Ramos (cell line): ENCODE measurements at regions not wholly inside any gene's neighbourhood (a gene's known extent, or its start where the extent isn't known, plus 50 kb on each side); places are given as distances from the start of the nearest gene placed in this dataset.
"Not testable (repeated sequence)": the region's sequence is repeated elsewhere in the genome, so short reads cannot be mapped to it uniquely, and the experiment has no call there.

Experiments used
- in situ Hi-C: fragments of 300-500 bp; cut with MboI; formaldehyde crosslinking; loops from one replicate; pipeline ENCODE4 v1.14.3; 2022; ENCODE audit warnings: low sequenced_read_pairs; ENCODE audit not compliant: unreplicated experiment

DNA sequence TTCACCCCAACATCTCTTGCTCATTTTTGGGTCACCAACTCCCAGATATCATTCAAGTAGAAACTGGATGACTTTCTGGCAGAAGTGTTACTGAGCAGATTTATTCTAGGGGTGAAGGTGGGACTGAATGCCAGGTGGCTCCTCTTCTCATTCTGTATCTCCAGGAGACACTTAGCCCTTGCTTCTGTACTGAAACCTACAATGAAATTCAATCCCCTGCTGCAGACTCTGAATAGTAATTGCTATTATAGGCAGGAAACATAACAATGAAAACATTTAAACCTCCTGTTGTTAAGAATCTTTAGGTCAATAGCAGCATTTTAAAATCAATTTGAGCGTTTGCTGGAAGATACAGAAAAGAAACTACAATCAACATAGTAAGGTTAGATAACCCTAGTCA lies 879.4 kb upstream of the TENM4 start:
- in situ Hi-C loops, result no loop called here

DNA sequence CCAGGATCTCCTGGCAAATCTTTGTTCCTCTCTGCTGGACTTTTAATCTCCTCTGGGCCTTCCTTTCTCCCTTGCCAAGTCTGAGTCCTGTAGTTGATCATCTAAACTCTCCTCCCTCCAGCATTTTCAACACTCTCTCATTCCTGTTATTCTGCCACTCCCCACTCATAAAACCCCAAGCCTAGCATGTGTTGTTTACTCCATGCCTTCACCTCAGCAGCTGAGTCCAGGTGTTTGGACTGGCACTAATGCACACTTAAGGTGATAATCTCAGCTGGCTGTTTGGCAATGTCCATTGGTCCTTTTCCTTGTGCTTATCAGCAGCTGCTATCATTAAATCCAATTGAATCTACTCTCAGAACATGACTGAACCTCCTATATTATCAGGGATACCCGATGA lies 876.8 kb upstream of the TENM4 start:
- in situ Hi-C loops, result no loop called here

DNA sequence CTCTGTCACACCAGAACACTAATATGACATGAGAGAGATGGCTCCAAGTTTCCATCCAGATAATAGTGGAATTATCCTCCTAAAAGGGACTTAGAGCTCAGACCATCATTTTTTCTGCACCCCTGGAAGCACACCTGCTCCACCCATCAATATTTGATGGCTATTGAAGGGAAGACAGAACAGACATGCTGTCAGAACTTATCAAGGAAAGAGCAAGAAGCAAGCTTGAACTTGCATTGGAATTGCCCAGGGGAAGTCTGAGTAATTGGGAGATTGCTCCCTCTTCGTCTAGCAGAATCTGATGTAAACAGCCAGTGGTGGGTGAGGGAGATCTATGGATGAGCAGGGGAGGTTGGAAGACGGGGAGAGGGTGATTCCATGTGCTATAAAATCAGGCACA lies 874.4 kb upstream of the TENM4 start:
- in situ Hi-C loops, result no loop called here

DNA sequence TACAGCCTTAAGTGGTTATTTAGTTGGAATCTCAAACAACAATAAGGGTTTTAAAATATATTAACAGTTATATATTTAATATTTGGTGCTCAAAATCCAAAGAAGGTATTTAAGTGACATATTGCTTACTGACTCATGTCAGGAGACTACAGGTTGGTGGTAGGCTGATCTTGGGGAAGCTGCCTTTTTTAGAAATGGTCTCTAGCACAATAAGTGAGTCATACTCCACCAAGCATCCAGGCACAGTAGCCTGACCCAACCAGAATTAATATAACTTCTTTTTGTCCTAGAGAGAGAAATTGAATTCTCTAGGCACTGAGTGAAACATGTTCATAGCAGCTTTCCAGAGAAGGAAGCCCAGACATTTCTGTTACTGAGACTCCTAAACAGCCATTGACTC lies 868.5 kb upstream of the TENM4 start:
- in situ Hi-C loops, result no loop called here

DNA sequence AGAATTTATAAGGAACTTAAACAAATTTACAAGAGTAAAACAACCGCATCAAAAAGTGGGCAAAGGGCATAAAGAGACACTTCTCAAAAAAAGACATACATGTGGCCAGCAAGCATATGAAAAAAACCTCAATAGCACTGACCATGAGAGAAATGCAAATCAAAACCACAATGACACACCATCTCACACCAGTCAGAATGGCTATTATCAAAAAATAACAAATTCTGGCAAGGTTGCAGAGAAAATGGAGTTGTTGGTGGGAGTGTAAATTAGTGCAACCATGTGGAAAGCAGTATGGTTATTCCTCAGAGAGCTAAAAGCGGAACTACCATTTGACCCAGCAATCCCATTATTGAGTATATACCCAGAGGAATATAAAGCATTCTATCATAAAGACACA lies 866.8 kb upstream of the TENM4 start:
- in situ Hi-C loops, result no loop called here

DNA sequence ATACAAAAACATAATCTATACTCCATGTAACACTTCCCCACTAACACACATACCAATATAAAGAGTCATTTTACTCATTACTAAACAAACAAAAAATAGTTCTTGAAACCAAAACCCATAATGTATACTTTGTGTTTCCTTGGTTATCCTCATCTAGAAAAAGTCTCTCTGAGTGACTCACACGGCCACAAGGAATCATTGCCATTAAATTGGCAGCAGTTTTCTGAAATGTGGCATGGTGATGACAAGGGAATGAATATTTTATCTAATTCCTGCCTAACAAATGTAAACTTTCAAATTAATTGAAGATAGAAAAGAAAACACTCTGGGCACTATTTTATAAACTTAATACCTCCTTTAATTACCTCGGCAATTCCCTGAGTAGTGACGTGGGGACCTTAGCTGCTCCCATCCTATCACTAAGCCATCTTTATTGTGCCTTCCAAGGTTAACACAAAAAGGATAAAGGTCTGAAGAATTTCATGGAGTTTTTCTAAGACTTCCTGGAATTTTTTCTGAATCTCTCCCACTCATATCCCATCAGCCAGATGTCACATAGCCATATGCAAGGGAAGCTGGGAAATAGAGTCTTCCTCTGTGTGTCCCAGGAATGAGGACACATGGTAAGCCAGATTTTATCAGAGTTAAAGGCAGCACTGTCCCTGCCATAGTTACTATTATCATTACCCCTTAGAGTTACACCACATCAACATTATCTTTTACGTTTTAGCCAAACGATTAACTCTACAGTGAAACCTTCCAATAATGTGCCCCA lies 857.2 kb upstream of the TENM4 start:
- in situ Hi-C loops, result no loop called here

DNA sequence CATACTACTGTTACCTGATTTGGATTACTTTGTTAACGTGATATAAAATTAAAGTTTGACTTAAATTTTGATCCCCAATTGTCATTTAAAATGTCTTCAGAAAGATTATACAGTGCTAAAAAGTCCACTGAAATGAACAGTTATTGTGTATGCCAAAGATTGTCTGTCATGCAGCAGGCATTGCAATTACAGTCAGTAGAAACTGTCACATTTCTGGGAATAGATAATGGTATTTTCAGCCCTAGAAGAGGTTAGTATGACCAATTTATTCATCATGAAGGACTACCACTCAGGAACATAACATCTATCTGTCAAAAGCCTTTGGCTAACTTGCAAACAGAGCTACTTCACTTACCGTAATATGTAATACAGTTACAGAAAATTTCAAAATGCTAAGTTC lies 852.5 kb upstream of the TENM4 start:
- in situ Hi-C loops, result no loop called here

DNA sequence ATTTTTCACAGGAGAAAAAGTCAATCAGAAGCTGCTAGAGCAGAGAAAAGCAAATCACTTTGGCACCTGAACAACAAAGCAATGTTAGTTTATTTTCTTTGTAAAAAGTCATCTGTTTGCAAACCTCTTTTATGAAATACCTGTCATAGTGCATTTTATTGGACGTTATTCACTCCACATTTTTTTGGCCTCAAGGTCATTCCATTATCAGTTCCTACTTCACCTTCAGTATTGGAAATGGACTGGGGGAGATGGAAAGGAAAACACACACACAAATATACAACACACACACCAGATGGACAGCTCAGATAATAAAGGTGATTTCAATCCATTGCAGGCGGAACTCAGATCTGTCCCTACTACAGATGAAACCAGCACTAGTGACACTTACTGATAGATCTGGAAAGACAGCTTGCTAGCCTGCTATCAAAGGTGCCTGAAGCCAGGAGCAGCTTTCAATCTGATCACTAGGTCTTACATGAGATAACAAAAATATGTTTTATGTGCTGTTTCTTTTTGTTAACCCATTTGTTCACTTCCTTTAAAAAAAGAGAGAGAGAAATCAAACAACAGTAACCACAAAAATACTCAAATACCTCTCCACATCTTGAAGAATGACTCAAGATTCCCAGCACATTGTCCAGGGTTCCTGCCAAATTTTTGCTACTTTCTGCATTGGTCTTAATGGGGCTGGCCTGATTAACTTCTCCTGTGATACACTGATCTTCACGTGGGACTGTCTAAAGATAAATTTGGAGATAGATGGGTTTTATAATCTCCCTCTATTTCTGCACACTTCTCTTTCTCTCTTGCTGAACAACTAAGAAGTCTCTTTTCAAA lies 844.3 kb upstream of the TENM4 start:
- in situ Hi-C loops, result no loop called here

DNA sequence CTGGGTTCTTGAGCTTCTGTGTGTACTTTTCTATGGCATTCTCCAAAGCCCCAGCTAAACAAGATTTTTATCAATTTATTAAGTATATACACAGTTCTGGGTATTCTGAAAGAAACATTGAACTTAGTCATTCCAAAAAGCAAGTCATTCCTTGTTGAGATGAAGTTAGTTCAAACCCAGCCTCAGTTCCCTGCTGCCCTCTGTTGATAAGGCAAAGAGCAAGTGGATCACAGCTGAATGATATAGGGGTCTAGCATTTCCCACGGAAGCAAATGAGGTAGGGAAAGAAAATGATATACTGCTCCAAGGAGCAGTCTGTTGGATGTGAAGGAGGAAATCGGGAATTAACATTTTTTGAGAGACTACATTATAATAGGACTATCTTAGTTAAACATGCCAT lies 841.8 kb upstream of the TENM4 start:
- in situ Hi-C loops, result no loop called here

DNA sequence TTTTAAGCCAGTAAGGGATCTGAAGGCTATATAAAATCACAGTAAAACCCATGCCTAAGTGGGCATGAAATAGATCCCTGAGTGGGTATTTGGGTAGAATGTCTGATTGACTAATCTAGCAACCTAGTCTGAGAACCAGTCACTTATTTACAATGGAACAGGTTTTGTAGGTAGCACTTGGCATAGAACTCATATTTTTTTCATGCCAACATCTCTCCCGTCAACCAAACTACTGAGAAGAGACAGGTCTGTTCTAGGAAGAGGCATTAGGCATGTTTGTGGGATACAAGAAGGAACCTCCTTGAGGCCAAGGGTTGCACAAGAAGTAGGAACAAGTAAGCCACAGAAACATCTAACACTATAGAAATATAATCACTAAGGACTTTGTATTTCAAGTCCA lies 840.4 kb upstream of the TENM4 start:
- in situ Hi-C loops, result no loop called here

DNA sequence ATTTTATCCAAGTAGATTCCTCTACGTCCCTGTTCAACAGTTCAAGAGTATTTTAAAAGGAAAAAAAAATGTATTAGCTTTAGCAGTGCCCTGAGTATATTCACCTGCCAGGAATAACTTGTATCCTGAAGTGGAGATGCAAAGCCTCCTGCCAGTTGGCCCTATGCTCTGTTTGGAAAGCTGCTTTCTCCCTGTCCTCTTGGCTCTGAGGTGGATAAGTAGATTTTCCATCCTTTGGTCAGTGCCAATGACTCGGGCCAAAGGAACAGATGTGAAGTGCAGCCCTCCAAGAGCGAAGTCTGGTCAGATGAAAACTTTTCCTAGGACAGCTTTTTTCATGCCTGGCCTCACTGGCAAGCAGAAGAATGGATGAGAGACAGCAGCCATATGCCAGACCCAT lies 839.9 kb upstream of the TENM4 start:
- in situ Hi-C loops, result no loop called here

DNA sequence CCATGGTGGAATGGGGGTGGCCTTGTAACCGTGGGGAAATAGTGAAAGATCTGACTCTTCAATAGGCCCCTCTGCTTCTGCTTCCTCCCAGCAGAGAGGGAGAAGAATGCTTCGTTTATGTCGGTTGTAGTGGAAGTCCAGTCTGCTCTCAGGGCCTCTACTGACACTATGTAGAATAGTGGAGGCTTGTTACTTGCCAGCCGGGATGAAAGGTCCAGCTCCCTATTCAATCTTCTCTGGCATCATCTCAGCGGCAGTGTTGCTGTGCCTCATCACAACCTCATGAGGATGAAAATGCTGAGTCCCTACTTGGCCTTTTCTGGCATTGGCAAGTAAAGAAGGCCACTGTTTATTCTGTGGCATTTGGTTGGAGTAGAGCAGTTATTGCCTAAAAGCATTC lies 820.9 kb upstream of the TENM4 start:
- in situ Hi-C loops, result no loop called here

DNA sequence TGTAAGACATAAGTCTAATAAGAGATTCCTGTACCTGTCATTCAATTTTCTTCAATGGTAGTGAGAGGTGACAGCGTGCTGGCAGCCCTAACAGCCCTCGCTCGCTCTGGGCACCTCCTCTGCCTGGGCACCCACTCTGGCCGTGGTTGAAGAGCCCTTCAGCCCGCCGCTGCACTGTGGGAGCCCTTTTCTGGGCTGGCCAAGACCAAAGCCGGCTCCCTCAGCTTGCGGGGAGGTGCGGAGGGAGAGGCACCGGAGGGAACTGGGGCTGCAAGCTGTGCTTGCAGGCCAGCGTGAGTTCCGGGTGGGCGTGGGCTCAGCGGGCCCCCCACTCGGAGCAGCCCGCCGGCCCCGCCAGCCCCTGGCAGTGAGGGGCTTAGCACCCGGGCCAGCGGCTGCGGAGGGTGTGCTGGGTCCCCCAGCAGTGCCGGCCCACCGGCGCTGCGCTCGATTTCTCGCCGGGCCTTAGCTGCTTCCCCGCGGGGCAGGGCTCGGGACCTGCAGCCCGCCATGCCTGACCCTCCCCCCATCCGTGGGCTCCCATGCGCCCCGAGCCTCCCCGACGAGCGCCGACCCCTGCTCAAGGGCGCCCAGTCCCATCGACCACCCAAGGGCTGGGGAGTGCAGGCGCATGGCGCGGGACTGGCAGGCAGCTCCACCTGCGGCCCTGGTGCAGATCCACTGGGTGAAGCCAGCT lies 816.6 kb upstream of the TENM4 start:
- in situ Hi-C loops, result not testable (repeated sequence)

DNA sequence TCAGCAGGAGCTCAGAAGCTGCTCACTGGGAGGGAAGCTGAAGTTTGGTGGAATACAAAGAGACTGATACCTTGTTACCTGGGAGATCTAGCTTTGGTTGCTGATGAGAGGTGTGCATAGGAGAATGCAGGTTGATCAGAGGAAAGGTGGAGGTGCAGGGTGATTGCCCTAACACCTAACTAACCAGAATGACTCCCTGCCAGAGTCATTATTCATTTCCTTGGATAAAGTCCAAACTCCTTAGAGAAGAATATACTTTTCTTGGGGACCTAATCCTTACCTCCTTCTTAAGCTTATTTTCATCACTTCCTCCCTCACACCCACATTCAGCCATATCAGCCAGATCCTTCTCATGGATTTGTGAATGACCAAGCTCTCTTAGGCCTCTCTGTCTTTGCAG lies 814.2 kb upstream of the TENM4 start:
- in situ Hi-C loops, result no loop called here

DNA sequence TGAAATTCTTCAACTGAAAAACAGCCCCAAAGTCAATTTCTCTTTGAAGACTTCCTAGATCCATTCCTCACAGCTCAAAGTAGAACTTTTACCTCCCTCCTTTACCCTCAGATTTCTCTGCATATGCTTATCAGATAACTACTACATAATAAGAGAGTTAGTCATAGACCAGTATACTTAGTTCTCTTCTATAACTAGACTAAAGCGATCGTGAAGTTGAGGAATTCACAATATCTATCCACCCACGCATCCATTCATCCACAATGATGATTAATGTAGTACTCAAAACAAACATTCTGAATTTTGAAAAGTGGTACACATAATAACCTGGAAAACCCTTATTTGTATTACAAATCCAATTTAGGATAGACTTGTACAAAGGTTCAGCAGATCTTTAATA lies 800.9 kb upstream of the TENM4 start:
- in situ Hi-C loops, result no loop called here

DNA sequence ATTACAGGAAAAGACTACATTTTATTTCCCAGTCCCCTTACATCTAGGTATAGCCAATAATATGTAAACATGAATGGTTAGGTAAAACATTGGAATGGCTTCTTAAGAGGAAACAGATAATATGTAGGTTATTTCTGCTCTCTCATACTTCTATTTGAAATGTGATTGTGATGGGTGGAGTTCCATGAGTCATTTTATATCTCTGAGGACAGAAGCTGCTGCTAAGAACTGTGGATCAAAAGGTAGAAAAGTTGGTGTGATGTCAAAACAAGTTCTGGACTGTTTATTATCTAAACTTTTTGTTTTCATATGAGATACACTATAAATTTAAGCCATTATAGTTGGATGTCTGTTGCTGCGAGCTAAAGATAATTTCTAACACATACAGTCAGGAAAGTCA lies 799.4 kb upstream of the TENM4 start:
- in situ Hi-C loops, result no loop called here

DNA sequence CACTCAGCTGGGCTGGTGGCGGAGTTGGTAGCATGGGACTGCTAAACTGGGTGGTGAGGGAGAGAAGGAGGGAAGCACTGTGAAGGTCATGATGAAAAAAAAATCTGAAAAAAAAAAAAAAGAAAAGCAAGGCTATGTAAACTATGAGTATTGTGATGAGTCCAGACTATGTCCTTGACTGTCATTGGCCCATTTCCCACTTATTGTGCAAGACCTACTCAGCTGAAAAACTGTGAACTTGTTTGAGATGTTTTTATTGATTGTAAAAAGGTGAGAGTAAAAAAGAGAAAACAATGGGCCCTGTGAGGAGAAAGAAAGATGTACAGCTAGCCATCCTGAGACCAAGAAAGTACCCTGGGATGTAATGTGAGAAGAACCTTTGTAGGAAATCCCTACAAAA lies 798.4 kb upstream of the TENM4 start:
- in situ Hi-C loops, result no loop called here

DNA sequence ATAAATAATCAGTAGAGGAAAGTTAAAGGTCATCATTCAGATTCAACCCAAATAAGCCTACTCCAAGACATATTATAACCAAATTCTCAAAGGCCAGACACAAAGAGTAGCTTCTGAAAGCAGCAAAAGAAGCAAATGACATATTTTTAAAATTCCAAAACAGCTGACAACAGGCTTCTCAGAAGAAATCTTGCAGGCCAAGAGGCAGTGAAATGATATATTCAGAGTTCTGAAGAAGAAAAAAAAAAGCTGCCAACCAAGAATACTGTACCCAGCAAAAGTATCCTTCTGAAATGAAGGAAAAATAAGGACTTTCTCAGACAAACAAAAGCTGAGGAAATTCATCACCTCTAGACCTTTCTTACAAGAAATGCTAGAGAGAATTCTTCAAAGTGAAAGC lies 787.1 kb upstream of the TENM4 start:
- in situ Hi-C loops, result no loop called here

DNA sequence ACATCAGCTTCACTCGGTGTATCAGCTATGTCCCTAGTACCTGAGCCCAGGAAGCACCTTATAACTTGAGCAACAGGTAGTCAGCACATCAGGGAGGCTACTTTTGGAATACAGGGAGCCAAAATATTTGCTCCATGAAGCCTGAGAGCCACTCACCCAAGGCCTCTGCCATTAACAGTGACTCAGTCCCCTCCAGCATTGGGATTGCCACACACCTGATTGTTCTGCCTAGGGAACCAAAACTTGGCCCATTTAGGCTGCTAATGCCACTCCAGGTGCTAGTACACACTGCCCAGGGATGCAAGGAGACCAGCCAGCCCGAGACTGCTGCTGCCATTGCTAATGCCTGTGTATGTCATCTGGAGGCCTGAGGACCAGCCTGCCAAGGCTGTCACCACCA lies 773.6 kb upstream of the TENM4 start:
- in situ Hi-C loops, result no loop called here

DNA sequence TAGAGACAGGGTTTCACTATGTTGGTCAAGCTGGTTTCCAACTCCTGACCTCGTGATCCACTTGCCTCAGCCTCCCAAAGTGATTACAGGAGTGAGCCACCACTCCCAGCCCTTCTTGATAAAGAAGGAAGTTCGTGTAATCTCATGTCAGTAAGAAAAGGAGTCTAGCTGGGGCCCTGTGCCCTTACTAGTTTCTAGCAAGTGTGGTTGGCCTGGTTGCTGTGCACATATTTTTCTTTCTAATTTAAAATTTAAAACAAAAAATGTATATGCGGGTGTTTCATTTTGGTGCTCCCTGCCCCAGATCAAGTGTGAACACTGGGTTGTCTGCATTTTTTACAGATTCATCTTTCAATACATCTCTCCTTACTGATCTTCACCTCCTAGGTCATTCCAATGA lies 770.8 kb upstream of the TENM4 start:
- in situ Hi-C loops, result no loop called here

DNA sequence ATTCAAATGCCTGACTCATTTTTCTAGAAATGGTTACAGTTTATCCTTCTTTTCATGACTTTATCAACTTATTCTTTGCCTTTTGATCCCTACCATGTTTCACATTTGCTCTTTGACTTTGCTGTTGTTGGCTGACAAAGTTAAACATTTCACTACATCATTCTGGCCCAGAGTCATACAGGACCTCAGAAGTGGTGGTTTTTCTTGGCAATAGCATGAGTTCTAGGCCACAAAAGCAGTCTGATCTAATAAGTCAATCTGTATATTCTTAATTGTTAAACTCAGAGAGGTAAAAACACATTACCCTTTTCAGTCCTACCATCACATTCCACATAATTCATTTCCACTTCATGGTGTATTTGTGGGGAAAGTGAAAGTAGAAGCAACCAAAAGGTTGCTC lies 763.2 kb upstream of the TENM4 start:
- in situ Hi-C loops, result no loop called here
